K562 (cell line): ENCODE measurements at regions not wholly inside any gene's neighbourhood (a gene's known extent, or its start where the extent isn't known, plus 50 kb on each side); places are given as distances from the start of the nearest gene placed in this dataset.

Experiments
- ATAC-seq: fragments of 200-7000 bp; cut with Tn5 transposase; 3 replicates; pipeline ENCODE4 v1.9.1; 2020; ENCODE audit warnings: moderate library complexity
- BruUV-seq: library from RNA; stranded (reverse); fragments of 400-500 nt; replicated peaks from 2 replicates; lab custom pipeline; 2021; lab: Mats Ljungman, UMichigan
- CTCF ChIA-PET: fragments of 300-600 bp; formaldehyde crosslinking; extraction: SDS; loops from one replicate; lab custom pipeline; 2021; ENCODE audit warnings: low intra/inter-chr PET ratio; lab: Yijun Ruan, JAX
- POLR2A ChIA-PET: fragments of 300-600, 350-650 bp; sonication (Branson Sonifier 250); formaldehyde crosslinking; extraction: SDS; loops from one replicate; lab custom pipeline; 2021; ENCODE audit warnings: antibody characterized with exemption, inconsistent platforms; lab: Yijun Ruan, JAX
- DNase-seq, 4 experiments: peaks; one replicate each; pipeline versions ENCODE4 v3.0.0 to v3.0.0-alpha.2; 2011 to 2018; ENCODE audit warnings: low spot score in 3 of 4, mixed read lengths in 3 of 4; ENCODE audit errors: extremely low read depth in 1 of 4
- FAIRE-seq: peaks from 2 replicates; lab custom pipeline; 2011; peaks lifted over from hg19 to GRCh38; lab: Jason Lieb, UNC
- H2AFZ ChIP-seq: 2 replicates; pipeline ENCODE4 v1.6.0; 2011; ENCODE audit warnings: low read depth, low read length, control low read depth, inconsistent platforms
- H3K27ac ChIP-seq: fragments of 200-600 bp; 3 replicates; pipeline ENCODE4 v1.8.0; 2011; ENCODE audit warnings: low read depth, mild to moderate bottlenecking, control low read depth, inconsistent platforms, low read length, moderate library complexity, mixed read lengths; ENCODE audit errors: extremely low read depth
- H3K27me3 ChIP-seq, 2 experiments: fragments of 300-600 bp in 1 of 2; 2 replicates in 1 of 2; 3 replicates in 1 of 2; pipeline versions ENCODE4 v1.6.0 to v1.8.0; 2011; ENCODE audit warnings: inconsistent platforms in 2 of 2, low read length in 2 of 2, mild to moderate bottlenecking in 1 of 2, mixed read lengths in 1 of 2, moderate library complexity in 1 of 2; ENCODE audit not compliant: control insufficient read depth in 2 of 2, insufficient read depth in 2 of 2
- H3K36me3 ChIP-seq: fragments of 300-600 bp; 3 replicates; pipeline ENCODE4 v1.8.0; 2011; ENCODE audit warnings: mild to moderate bottlenecking, low read length, inconsistent platforms; ENCODE audit not compliant: control insufficient read depth, insufficient read depth
- H3K4me1 ChIP-seq, 2 experiments: fragments of 200-600 bp in 1 of 2; replicated peaks in 1 of 2; 2 replicates in 1 of 2; 3 replicates in 1 of 2; pipeline versions ENCODE4 v1.5.1 to v1.8.0; 2011; ENCODE audit warnings: inconsistent platforms in 2 of 2, low read length in 2 of 2, mild to moderate bottlenecking in 1 of 2, mixed read lengths in 1 of 2, moderate library complexity in 1 of 2; ENCODE audit not compliant: control insufficient read depth in 2 of 2, insufficient read depth in 2 of 2
- H3K4me2 ChIP-seq: 2 replicates; pipeline ENCODE4 v1.6.1; 2011; ENCODE audit warnings: low read length, control low read depth, inconsistent platforms, mixed read lengths; ENCODE audit not compliant: insufficient read depth
- H3K4me3 ChIP-seq: fragments of 200-600 bp; sonication (generic), shearing (Covaris generic); 2 replicates; pipeline ENCODE4 v1.5.1; 2016; ENCODE audit warnings: control low read depth, inconsistent platforms
- H3K79me2 ChIP-seq: fragments of 200-600 bp; 3 replicates; pipeline ENCODE4 v1.8.0; 2011; ENCODE audit warnings: low read length, inconsistent platforms; ENCODE audit not compliant: control insufficient read depth, insufficient read depth
- H3K9ac ChIP-seq, 2 experiments: 2 replicates each; pipeline versions ENCODE4 v1.6.0 to v1.6.1; 2011; ENCODE audit warnings: low read depth in 2 of 2, low read length in 2 of 2, control low read depth in 1 of 2, inconsistent platforms in 1 of 2, mild to moderate bottlenecking in 1 of 2, mixed read lengths in 1 of 2; ENCODE audit not compliant: insufficient read depth in 1 of 2
- H3K9me1 ChIP-seq: one replicate; pipeline ENCODE4 v1.6.0; 2011; ENCODE audit warnings: inconsistent platforms, mild to moderate bottlenecking, low read length, moderate library complexity; ENCODE audit not compliant: control insufficient read depth, insufficient read depth
- H3K9me3 ChIP-seq: replicated peaks from 2 replicates; pipeline ENCODE4 v1.5.1; 2011; ENCODE audit warnings: low read depth, low read length, inconsistent platforms; ENCODE audit not compliant: control insufficient read depth, insufficient read depth
- H4K20me1 ChIP-seq: replicated peaks from 2 replicates; pipeline ENCODE4 v1.6.1; 2011; ENCODE audit warnings: low read length, inconsistent platforms, mixed read lengths; ENCODE audit not compliant: control insufficient read depth, insufficient read depth
- AFF1 ChIP-seq, 2 experiments: fragments of 450-650 bp; IDR thresholded peaks; 2 replicates each; pipeline ENCODE4 v1.6.1; 2018; ENCODE audit warnings: mild to moderate bottlenecking in 2 of 2, low read depth in 1 of 2; ENCODE audit not compliant: partially characterized antibody in 2 of 2
- BRD4 ChIP-seq: fragments of 200-600 bp; sonication (generic); IDR thresholded peaks from 2 replicates; pipeline ENCODE4 v1.6.1; 2017; ENCODE audit warnings: inconsistent platforms
- DPF2 ChIP-seq: fragments of 450-650 bp; IDR thresholded peaks from 2 replicates; pipeline ENCODE4 v1.6.1; 2016
- HDAC8 ChIP-seq: fragments of 450-650 bp; IDR thresholded peaks from 2 replicates; pipeline ENCODE4 v1.6.1; 2016; ENCODE audit warnings: mild to moderate bottlenecking, missing genetic modification characterization, moderate library complexity, missing compliant biosample characterization
- KAT8 ChIP-seq: fragments of 450-650 bp; IDR thresholded peaks from 2 replicates; pipeline ENCODE4 v1.6.1; 2016; ENCODE audit warnings: low read depth, mild to moderate bottlenecking
- MECOM ChIP-seq: fragments of 250-450 bp; sonication (Bioruptor Pico); IDR thresholded peaks from 2 replicates; pipeline ENCODE4 v1.8.0; 2022; ENCODE audit warnings: inconsistent platforms
- NFIC ChIP-seq: fragments of 450-650 bp; IDR thresholded peaks from 2 replicates; pipeline ENCODE4 v1.6.1; 2017; ENCODE audit warnings: mild to moderate bottlenecking, inconsistent platforms
- NKRF ChIP-seq: fragments of 450-650 bp; IDR thresholded peaks from 2 replicates; pipeline ENCODE4 v1.6.1; 2016; ENCODE audit warnings: borderline replicate concordance
- POLR3A ChIP-seq: IDR thresholded peaks from 2 replicates; pipeline ENCODE4 v1.6.1; 2011; ENCODE audit warnings: borderline replicate concordance, mild to moderate bottlenecking, moderate library complexity; ENCODE audit not compliant: insufficient read length, insufficient read depth; ENCODE audit errors: extremely low read depth
- PTTG1 ChIP-seq: fragments of 450-650 bp; IDR thresholded peaks from 2 replicates; pipeline ENCODE4 v1.6.1; 2016; ENCODE audit warnings: low read depth, mild to moderate bottlenecking, missing genetic modification characterization, missing compliant biosample characterization
- SMAD2 ChIP-seq: fragments of 150-350 bp; IDR thresholded peaks from 2 replicates; pipeline ENCODE4 v1.6.1; 2014; ENCODE audit warnings: low read depth, mild to moderate bottlenecking, low read length
- SMARCA5 ChIP-seq: fragments of 450-650 bp; IDR thresholded peaks from 2 replicates; pipeline ENCODE4 v1.6.1; 2016
- TARDBP ChIP-seq: fragments of 450-650 bp; IDR thresholded peaks from 2 replicates; pipeline ENCODE4 v1.6.1; 2016
- ZNF512 ChIP-seq: IDR thresholded peaks from 2 replicates; pipeline ENCODE4 v1.6.1; 2016; ENCODE audit warnings: missing genetic modification characterization, missing compliant biosample characterization
- WGBS: fragments of 100-300 bp; shearing (Covaris generic); methylation state at CpG from one replicate; pipeline ENCODE4 v1.1.6; 2016; ENCODE audit warnings: low coverage, mixed read lengths; ENCODE audit not compliant: insufficient coverage; ENCODE audit errors: missing lambda C conversion rate; 5-methylcytosine and 5-hydroxymethylcytosine counted together
- in situ Hi-C: fragments of 300-500 bp; cut with MboI; formaldehyde crosslinking; loops from 4 replicates; pipeline ENCODE4 v1.15.0; 2018; ENCODE audit warnings: inconsistent platforms, mixed read lengths
- intact Hi-C: fragments of 100-400 bp; cut with micrococcal nuclease; formaldehyde crosslinking; loops from 2 replicates; pipeline ENCODE4 v1.14.2; 2022

GRCh38 chr4:133379681-133380438 lies 230.8 kb downstream of the PCDH10 start (continued):
- TF ChIP-seq DPF2 = no peak

GRCh38 chr4:133377286-133377685 lies 228.2 kb downstream of the PCDH10 start:
- no peaks in the 10 kb centered on the region for H3K4me1 ChIP-seq
- H3K27me3 ChIP-seq = no peaks in the 10 kb centered on the region
- H3K4me3 ChIP-seq = no peak overlapping the region
- ChIA-PET POLR2A (no interaction called here), CTCF (no interaction called here)
- no peak overlapping the region for H3K27ac ChIP-seq
- no peaks in the 10 kb centered on the region for H3K79me2 ChIP-seq
- H3K9me1 ChIP-seq = no peaks in the 10 kb centered on the region
- no peak overlapping the region for H3K9ac ChIP-seq
- BruUV-seq = no TSS peak
- intact Hi-C loops (no loop called here), in situ Hi-C loops (no loop called here)
- H2AFZ ChIP-seq = no peak overlapping the region
- DNase-seq = no peak
- no peak for ATAC-seq
- H3K9me3 ChIP-seq = no peaks in the 10 kb centered on the region
- no peaks in the 10 kb centered on the region for H3K36me3 ChIP-seq
- FAIRE-seq = no peak
- WGBS = 17% methylated on average over 2 of the region's 2 CpGs
- no peaks in the 10 kb centered on the region for H4K20me1 ChIP-seq
- H3K4me2 ChIP-seq = no peak overlapping the region
- TF ChIP-seq SMARCA5 (no peak), MECOM (CRISPR knock-in tag) (no peak), KAT8 (no peak), SMAD2 (no peak), ZNF512 (tag) (no peak), NKRF (no peak), TARDBP (no peak), PTTG1 (tag) (no peak), AFF1 (IDR thresholded peaks at IDR 0.05; ENCODE audit: low read depth in 1 of 2, partially characterized antibody in 2 of 2) (no peak), POLR3A (no peak), NFIC (no peak), BRD4 (no peak), HDAC8 (tag) (no peak)
